Trophoblast cell (in vitro differentiated cells and primary cell): ENCODE measurements at regions not wholly inside any gene's neighbourhood (a gene's known extent, or its start where the extent isn't known, plus 50 kb on each side); places are given as distances from the start of the nearest gene placed in this dataset.

Experiments used
- DNase-seq, 2 donors: peaks; one replicate each; pipeline ENCODE4 v3.0.0-alpha.2; 2016
- H2AFZ ChIP-seq: 2 replicates; pipeline ENCODE4 v1.6.1; 2013; ENCODE audit warnings: low read length, moderate library complexity, mild to moderate bottlenecking; ENCODE audit not compliant: insufficient read depth, poor library complexity
- H2AK5ac ChIP-seq: 2 replicates; pipeline ENCODE4 v1.6.1; 2013; ENCODE audit warnings: mild to moderate bottlenecking, low read length
- H2BK120ac ChIP-seq: 2 replicates; pipeline ENCODE4 v1.6.1; 2013; ENCODE audit warnings: low read length, mild to moderate bottlenecking, moderate library complexity; ENCODE audit not compliant: insufficient read depth, poor library complexity
- H2BK12ac ChIP-seq: 2 replicates; pipeline ENCODE4 v1.6.1; 2013; ENCODE audit warnings: mild to moderate bottlenecking, low read length, moderate library complexity
- H2BK5ac ChIP-seq: 2 replicates; pipeline ENCODE4 v1.6.1; 2013; ENCODE audit warnings: low read length, low read depth, moderate library complexity, mild to moderate bottlenecking; ENCODE audit not compliant: poor library complexity
- H3K14ac ChIP-seq: 2 replicates; pipeline ENCODE4 v1.6.1; 2013; ENCODE audit warnings: mild to moderate bottlenecking, low read length
- H3K18ac ChIP-seq: 2 replicates; pipeline ENCODE4 v1.6.1; 2013; ENCODE audit warnings: mild to moderate bottlenecking, low read length
- H3K23ac ChIP-seq: 2 replicates; pipeline ENCODE4 v1.6.1; 2013; ENCODE audit warnings: low read length
- H3K27ac ChIP-seq: 2 replicates; pipeline ENCODE4 v1.5.1; 2013; ENCODE audit warnings: low read depth, mild to moderate bottlenecking, inconsistent platforms, low read length, moderate library complexity
- H3K27me3 ChIP-seq: 2 replicates; pipeline ENCODE4 v1.6.1; 2013; ENCODE audit warnings: inconsistent platforms, mild to moderate bottlenecking, low read length, moderate library complexity; ENCODE audit not compliant: insufficient read depth
- H3K36me3 ChIP-seq, 2 experiments: 1 replicate in 1 of 2; 2 replicates in 1 of 2; pipeline ENCODE4 v1.6.1; 2013; ENCODE audit warnings: low read length in 2 of 2, mild to moderate bottlenecking in 2 of 2, moderate library complexity in 1 of 2; ENCODE audit not compliant: insufficient read depth in 2 of 2, control insufficient read depth in 1 of 2
- H3K4ac ChIP-seq: 2 replicates; pipeline ENCODE4 v1.6.1; 2013; ENCODE audit warnings: low read depth, mild to moderate bottlenecking, low read length, moderate library complexity
- H3K4me1 ChIP-seq, 2 experiments: 1 replicate in 1 of 2; 2 replicates in 1 of 2; pipeline ENCODE4 v1.6.1; 2013; ENCODE audit warnings: low read length in 2 of 2, mild to moderate bottlenecking in 2 of 2, moderate library complexity in 1 of 2; ENCODE audit not compliant: insufficient read depth in 2 of 2, control insufficient read depth in 1 of 2
- H3K4me2 ChIP-seq: 2 replicates; pipeline ENCODE4 v1.6.1; 2013; ENCODE audit warnings: inconsistent platforms, mild to moderate bottlenecking, low read length, moderate library complexity
- H3K4me3 ChIP-seq: 2 replicates; pipeline ENCODE4 v1.5.1; 2013; ENCODE audit warnings: mild to moderate bottlenecking, low read depth, low read length, inconsistent platforms
- H3K79me1 ChIP-seq: one replicate; pipeline ENCODE4 v1.6.1; 2013; ENCODE audit warnings: low read length
- H3K79me2 ChIP-seq: 2 replicates; pipeline ENCODE4 v1.6.1; 2013; ENCODE audit warnings: low read length, mild to moderate bottlenecking; ENCODE audit not compliant: control insufficient read depth, insufficient read depth, poor library complexity
- H3K9ac ChIP-seq: 2 replicates; pipeline ENCODE4 v1.6.1; 2013; ENCODE audit warnings: mild to moderate bottlenecking, low read length
- H3K9me3 ChIP-seq: 2 replicates; pipeline ENCODE4 v1.6.1; 2013; ENCODE audit warnings: low read depth, mild to moderate bottlenecking, control low read depth, inconsistent platforms, low read length; ENCODE audit not compliant: insufficient read depth
- H4K12ac ChIP-seq: 2 replicates; pipeline ENCODE4 v1.6.1; 2013; ENCODE audit warnings: low read depth, mild to moderate bottlenecking, low read length, moderate library complexity
- H4K8ac ChIP-seq: 2 replicates; pipeline ENCODE4 v1.6.1; 2013; ENCODE audit warnings: low read depth, mild to moderate bottlenecking, low read length, moderate library complexity
- H4K91ac ChIP-seq: one replicate; pipeline ENCODE4 v1.6.1; 2013; ENCODE audit warnings: low read depth, mild to moderate bottlenecking, low read length, moderate library complexity
- WGBS: extraction: QIAGEN DNeasy Blood & Tissue Kit; methylation state at CpG from one replicate; pipeline ENCODE4 v1.1.7; 2013; ENCODE audit warnings: missing lambda C conversion rate; ENCODE audit not compliant: insufficient read length, insufficient coverage; ENCODE audit errors: extremely low coverage; 5-methylcytosine and 5-hydroxymethylcytosine counted together

- no peak overlapping the region for H3K27ac ChIP-seq
- H4K12ac ChIP-seq = no peak overlapping the region
- H3K14ac ChIP-seq = no peak overlapping the region
These were observed 286.9 kb upstream of the NXPH2 start for GRCh38 chr2:139067072-139067471.

DNA sequence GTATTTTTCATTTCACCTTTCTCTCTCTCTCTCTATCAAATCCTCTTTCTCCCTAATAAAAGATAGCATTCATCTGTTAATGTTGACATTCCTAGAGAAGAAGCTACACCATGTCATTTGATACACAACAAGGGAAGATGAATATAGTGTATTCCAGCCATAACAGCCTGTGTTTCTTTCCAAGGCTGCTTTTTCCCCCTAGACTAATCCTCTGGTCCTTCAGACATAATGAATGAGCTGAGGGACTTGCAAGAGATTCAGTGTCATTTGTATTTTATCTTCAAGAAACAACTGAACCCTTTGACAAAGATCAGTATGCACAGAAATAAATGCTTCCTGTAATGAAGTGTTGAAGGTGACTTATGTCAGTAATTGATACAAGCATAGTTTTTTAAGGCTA is 284.0 kb upstream of the NXPH2 start:
- no peak overlapping the region for H4K91ac ChIP-seq
- no peak overlapping the region for H2BK5ac ChIP-seq
- no peak overlapping the region for H3K23ac ChIP-seq
- H4K8ac ChIP-seq = no peak overlapping the region
- H4K12ac ChIP-seq = no peak overlapping the region
- no peak overlapping the region for H3K18ac ChIP-seq
- H3K79me1 ChIP-seq = no peaks in the 10 kb centered on the region
- no peak overlapping the region for H2BK12ac ChIP-seq
- H3K4me3 ChIP-seq = no peak overlapping the region
- no peaks in the 10 kb centered on the region for H3K4me1 ChIP-seq
- H3K9me3 ChIP-seq = no peaks in the 10 kb centered on the region
- H3K4ac ChIP-seq = no peak overlapping the region
- H3K27me3 ChIP-seq = no peaks in the 10 kb centered on the region
- H3K14ac ChIP-seq = no peak overlapping the region
- no peak for DNase-seq
- H3K9ac ChIP-seq = no peak overlapping the region
- no peaks in the 10 kb centered on the region for H3K36me3 ChIP-seq
- no peaks in the 10 kb centered on the region for H3K79me2 ChIP-seq
- H3K27ac ChIP-seq = no peak overlapping the region
- H3K4me2 ChIP-seq = no peak overlapping the region
- H2BK120ac ChIP-seq = no peak overlapping the region
- H2AFZ ChIP-seq = no peak overlapping the region
- no peak overlapping the region for H2AK5ac ChIP-seq

More at GRCh38 chr2:139067072-139067471, 286.9 kb upstream of the NXPH2 start:
- no peak overlapping the region for H4K91ac ChIP-seq
- H3K23ac ChIP-seq = no peak overlapping the region
- H2AK5ac ChIP-seq = no peak overlapping the region
- no peak overlapping the region for H3K9ac ChIP-seq
- H3K4me1 ChIP-seq = no peaks in the 10 kb centered on the region
- no peak overlapping the region for H3K4me2 ChIP-seq
- no peak overlapping the region for H2BK5ac ChIP-seq
- no peaks in the 10 kb centered on the region for H3K79me1 ChIP-seq
- no peak overlapping the region for H2BK120ac ChIP-seq
- no peak overlapping the region for H3K4me3 ChIP-seq
- H3K4ac ChIP-seq = no peak overlapping the region
- no peaks in the 10 kb centered on the region for H3K9me3 ChIP-seq
- H2BK12ac ChIP-seq = no peak overlapping the region
- H3K79me2 ChIP-seq = no peaks in the 10 kb centered on the region
- no peak for DNase-seq
- H3K27me3 ChIP-seq = no peaks in the 10 kb centered on the region
- no peaks in the 10 kb centered on the region for H3K36me3 ChIP-seq
- WGBS = no CpG with 5 or more reads among the region's 3 CpGs
- no peak overlapping the region for H4K8ac ChIP-seq
- H3K18ac ChIP-seq = no peak overlapping the region
- H2AFZ ChIP-seq = no peak overlapping the region

DNA sequence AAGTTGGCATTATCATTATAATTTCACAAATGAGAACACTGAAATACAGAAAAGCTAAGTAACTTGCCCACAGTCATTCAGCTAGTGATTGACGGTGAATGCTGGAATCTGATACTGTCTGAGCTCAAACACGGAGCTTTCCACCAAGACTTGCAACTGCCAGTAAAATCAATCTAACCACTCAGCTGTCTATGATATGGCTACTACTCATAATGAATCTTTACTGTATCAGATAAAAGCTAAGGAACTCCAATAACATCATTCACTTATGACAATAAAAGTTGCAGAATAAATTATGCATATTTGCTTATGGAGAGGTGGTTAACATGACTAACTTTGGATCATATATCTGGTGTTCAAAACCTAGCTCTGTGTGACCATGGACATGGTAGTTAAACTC is 279.4 kb upstream of the NXPH2 start:
- Histone ChIP-seq H3K79me2 (no peaks in the 10 kb centered on the region), H2AFZ (no peak overlapping the region), H2AK5ac (no peak overlapping the region), H3K9ac (no peak overlapping the region), H3K4me2 (no peak overlapping the region), H3K14ac (no peak overlapping the region), H3K27me3 (no peaks in the 10 kb centered on the region), H3K27ac (no peak overlapping the region), H2BK12ac (no peak overlapping the region), H3K79me1 (no peaks in the 10 kb centered on the region), H4K8ac (no peak overlapping the region), H3K9me3 (no peaks in the 10 kb centered on the region), H4K91ac (no peak overlapping the region), H3K4ac (no peak overlapping the region), H2BK5ac (no peak overlapping the region), H3K4me1 (no peaks in the 10 kb centered on the region), H4K12ac (no peak overlapping the region), H3K36me3 (no peaks in the 10 kb centered on the region), H3K18ac (no peak overlapping the region), H2BK120ac (no peak overlapping the region), H3K4me3 (no peak overlapping the region), H3K23ac (no peak overlapping the region)
- no peak for DNase-seq
- no CpG with 5 or more reads among the region's 2 CpGs for WGBS

- no peak overlapping the region for H3K14ac ChIP-seq
- no peak overlapping the region for H4K8ac ChIP-seq
- no peak for DNase-seq
- no peak overlapping the region for H2BK12ac ChIP-seq
- no peak overlapping the region for H2BK5ac ChIP-seq
- H2AFZ ChIP-seq = no peak overlapping the region
- H3K4me3 ChIP-seq = no peak overlapping the region
- H2BK120ac ChIP-seq = no peak overlapping the region
- H3K79me1 ChIP-seq = no peaks in the 10 kb centered on the region
- no peak overlapping the region for H3K9ac ChIP-seq
- no peaks in the 10 kb centered on the region for H3K4me1 ChIP-seq
- no peaks in the 10 kb centered on the region for H3K27me3 ChIP-seq
- no peak overlapping the region for H3K4me2 ChIP-seq
- no peak overlapping the region for H4K91ac ChIP-seq
- no peaks in the 10 kb centered on the region for H3K36me3 ChIP-seq
- no peaks in the 10 kb centered on the region for H3K79me2 ChIP-seq
- H4K12ac ChIP-seq = no peak overlapping the region
- H3K4ac ChIP-seq = no peak overlapping the region
- H3K23ac ChIP-seq = no peak overlapping the region
- no CpG with 5 or more reads among the region's 3 CpGs for WGBS
- H3K9me3 ChIP-seq = no peaks in the 10 kb centered on the region
- no peak overlapping the region for H3K27ac ChIP-seq
- no peak overlapping the region for H3K18ac ChIP-seq
- H2AK5ac ChIP-seq = no peak overlapping the region
These were observed 275.0 kb upstream of the NXPH2 start for GRCh38 chr2:139055202-139055601.

DNA sequence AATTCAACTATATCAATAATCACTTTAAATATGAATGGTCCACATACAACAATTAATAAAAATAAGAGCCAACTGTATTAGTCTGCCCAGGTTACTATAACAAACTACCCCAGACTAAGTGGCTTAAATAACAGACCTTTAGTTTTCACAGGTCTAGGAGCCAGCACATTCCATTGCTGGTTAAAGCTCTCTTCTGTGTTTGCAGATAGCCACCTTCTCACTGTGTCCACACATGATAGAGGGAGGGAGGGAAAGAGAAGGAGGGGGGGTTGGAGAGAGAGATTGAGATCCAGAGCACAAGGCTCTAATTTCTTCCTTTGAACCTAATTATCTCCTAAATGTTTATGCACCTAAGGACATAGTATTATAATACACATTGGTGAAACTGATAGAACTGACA is 267.8 kb upstream of the NXPH2 start:
- Histone ChIP-seq H3K4me2 (no peak overlapping the region), H3K9me3 (no peaks in the 10 kb centered on the region), H3K9ac (no peak overlapping the region), H4K12ac (no peak overlapping the region), H3K79me1 (no peaks in the 10 kb centered on the region), H3K18ac (no peak overlapping the region), H3K79me2 (no peaks in the 10 kb centered on the region), H3K27ac (no peak overlapping the region), H3K36me3 (no peaks in the 10 kb centered on the region), H3K23ac (no peak overlapping the region), H3K4me1 (peaks cover 0 to 3% of the 10 kb centered on the region in 2 experiments), H3K4ac (no peak overlapping the region), H2AFZ (no peak overlapping the region), H2BK5ac (no peak overlapping the region), H4K8ac (no peak overlapping the region), H2AK5ac (no peak overlapping the region), H2BK12ac (no peak overlapping the region), H3K27me3 (no peaks in the 10 kb centered on the region), H4K91ac (no peak overlapping the region), H3K14ac (no peak overlapping the region), H3K4me3 (no peak overlapping the region), H2BK120ac (no peak overlapping the region)
- DNase-seq = no peak
